ENCODE measurements at regions not wholly inside any gene's neighbourhood (a gene's known extent, or its start where the extent isn't known, plus 50 kb on each side); places are given as distances from the start of the nearest gene placed in this dataset.

GRCh38 chr2:196589419-196589818 is 50.1 kb upstream of the CCDC150 start:
- DNase-seq (ENCODE audit: low spot score) = no peak
